Thyroid gland (tissue), 4 donors: ENCODE measurements at regions not wholly inside any gene's neighbourhood (a gene's known extent, or its start where the extent isn't known, plus 50 kb on each side); places are given as distances from the start of the nearest gene placed in this dataset.
A peak's percentile ranks its signal among the peaks of the same experiment; 100 is the strongest.

Experiments
- CTCF ChIP-seq, 6 experiments: fragments of 200-600 bp in 3 of 6; fragments of 450-650 bp in 3 of 6; sonication (generic) in 3 of 6; IDR thresholded peaks; one replicate each; pipeline ENCODE4 v1.5.1; 2016 to 2019; ENCODE audit warnings: antibody characterized with exemption in 6 of 6, mild to moderate bottlenecking in 2 of 6, inconsistent platforms in 1 of 6, moderate library complexity in 1 of 6
- POLR2A ChIP-seq, 2 donors: fragments of 450-650 bp; IDR thresholded peaks; one replicate each; pipeline ENCODE4 v1.6.1; 2017; ENCODE audit warnings: antibody characterized with exemption in 2 of 2, mild to moderate bottlenecking in 2 of 2, moderate library complexity in 1 of 2

GRCh38 chr15:29935296-29936004 is 113.2 kb upstream of the TJP1 start:
- TF ChIP-seq POLR2A (IDR thresholded peaks at IDR 0.05) (no peak), CTCF (IDR thresholded peaks at IDR 0.05) (peak in 3 of 6 experiments; percentile 22 to 33 (median 32))
